ENCODE measurements at regions not wholly inside any gene's neighbourhood (a gene's known extent, or its start where the extent isn't known, plus 50 kb on each side); places are given as distances from the start of the nearest gene placed in this dataset.

- H2BK120ac ChIP-seq (replicated peaks; ENCODE audit: low read depth, low read length) = no peak overlapping the region
- H4K5ac ChIP-seq (ENCODE audit: insufficient read length, low read depth, low read length) = no peak overlapping the region
- H3K23me2 ChIP-seq (ENCODE audit: low read depth, low read length) = no peaks in the 10 kb centered on the region
- no peak for FAIRE-seq
- DNase-seq (ENCODE audit: low read depth in 1 of 2, low spot score in 2 of 2) = no peak
- no peak overlapping the region for H3K23ac ChIP-seq (ENCODE audit: insufficient read length)
- H2AFZ ChIP-seq (ENCODE audit: low read length) = no peak overlapping the region
- no peak overlapping the region for H2BK12ac ChIP-seq (ENCODE audit: low read depth, low read length)
- no peak overlapping the region for H3K4me2 ChIP-seq (ENCODE audit: insufficient read depth in 1 of 2, low read depth in 2 of 2, low read length in 2 of 2)
- H3K9me3 ChIP-seq (ENCODE audit: insufficient read depth in 2 of 2, low read depth in 1 of 2, low read length in 1 of 2) = no peaks in the 10 kb centered on the region
- H3K4ac ChIP-seq (replicated peaks; ENCODE audit: insufficient read length, low read depth, low read length) = no peak overlapping the region
- H3K79me2 ChIP-seq (ENCODE audit: control insufficient read depth in 1 of 2, insufficient read depth in 2 of 2, low read length in 2 of 2) = no peaks in the 10 kb centered on the region
- no peaks in the 10 kb centered on the region; a peak in 1 of 8 replicates for H3K36me3 ChIP-seq (ENCODE audit: control insufficient read depth in 2 of 4, insufficient read depth in 4 of 4, low read length in 3 of 4)
- H2AK5ac ChIP-seq (ENCODE audit: low read depth, low read length) = no peak overlapping the region
- no peaks in the 10 kb centered on the region for H3K4me1 ChIP-seq (replicated peaks in 1 of 4; ENCODE audit: control insufficient read depth in 3 of 4, insufficient read depth in 4 of 4, low read length in 3 of 4)
- H3K9ac ChIP-seq (replicated peaks in 1 of 4; ENCODE audit: extremely low read depth in 1 of 4, low read depth in 3 of 4, low read length in 3 of 4) = no peak overlapping the region
- WGBS, 2 experiments (ENCODE audit: extremely low coverage in 1 of 2, insufficient coverage in 1 of 2, insufficient read length in 1 of 2, insufficient replicate concordance in 2 of 2, low coverage in 1 of 2, low lambda C conversion rate in 2 of 2, missing lambda C conversion rate in 1 of 2) = 82% methylated on average over 3 of the region's 3 CpGs; no CpG with 5 or more reads in 1 of the 2 experiments
- no peak overlapping the region for H3K14ac ChIP-seq (ENCODE audit: insufficient read length)
- ChIA-PET CTCF (ENCODE audit: partially characterized antibody) (interaction anchor here (1.1 to 1.6 kb wide), 2 partner anchors 15 to 113 kb away, joined by 3 to 4 read pairs; no protein-coding TSS in a partner anchor), POLR2A (ENCODE audit: partially characterized antibody) (no interaction called here)
- H3K79me1 ChIP-seq (ENCODE audit: low read depth, low read length) = no peaks in the 10 kb centered on the region
- H4K8ac ChIP-seq (ENCODE audit: extremely low read depth, insufficient read depth, low read length) = no peak overlapping the region
- H4K20me1 ChIP-seq (replicated peaks in 1 of 2; ENCODE audit: control insufficient read depth in 1 of 2, insufficient read depth in 2 of 2, low read length in 2 of 2) = no peaks in the 10 kb centered on the region
- no peak overlapping the region for H3K18ac ChIP-seq (ENCODE audit: extremely low read depth, low read length)
- no peaks in the 10 kb centered on the region for H3K27me3 ChIP-seq (replicated peaks in 1 of 4; ENCODE audit: control insufficient read depth in 3 of 4, extremely low read depth in 1 of 4, insufficient read depth in 3 of 4, low read length in 3 of 4)
- no peak overlapping the region for H3K27ac ChIP-seq (ENCODE audit: low read depth, low read length)
- no peak overlapping the region for H3K4me3 ChIP-seq (ENCODE audit: extremely low read depth in 1 of 4, insufficient read depth in 2 of 4, low read depth in 3 of 4, low read length in 4 of 4)
- no peak overlapping the region for H4K91ac ChIP-seq (replicated peaks; ENCODE audit: insufficient read length, low read length)
- no peak overlapping the region for H2BK15ac ChIP-seq (ENCODE audit: low read length)
- H3K56ac ChIP-seq (replicated peaks; ENCODE audit: insufficient read length, low read depth, low read length) = no peak overlapping the region
- no peak overlapping the region for H2BK5ac ChIP-seq (ENCODE audit: low read depth, low read length)
- no peak overlapping the region for H2BK20ac ChIP-seq (ENCODE audit: low read length)
- TF ChIP-seq POLR2AphosphoS5 (IDR thresholded peaks at IDR 0.05; ENCODE audit: low read depth, low read length) = no peak
- TF ChIP-seq ATF2 (IDR thresholded peaks at IDR 0.05; ENCODE audit: low read length) = no peak
- TF ChIP-seq JUND (IDR thresholded peaks at IDR 0.05; ENCODE audit: low read length) = no peak
- TF ChIP-seq EP300 (IDR thresholded peaks at IDR 0.05; ENCODE audit: borderline replicate concordance in 1 of 2, low read depth in 2 of 2, low read length in 2 of 2) = no peak
- TF ChIP-seq ASH2L (IDR thresholded peaks at IDR 0.05; ENCODE audit: low read length) = no peak
- no peak for TF ChIP-seq SRF (IDR thresholded peaks at IDR 0.05; ENCODE audit: low read depth, low read length)
- no peak for TF ChIP-seq RAD21 (IDR thresholded peaks at IDR 0.05 in 1 of 2, conservative IDR thresholded peaks at IDR 0.05 in 1 of 2; ENCODE audit: low read depth in 2 of 2, low read length in 2 of 2)
- TF ChIP-seq MAFK (IDR thresholded peaks at IDR 0.05; ENCODE audit: low read depth, low read length) = no peak
- TF ChIP-seq RBBP5 (IDR thresholded peaks at IDR 0.05; ENCODE audit: borderline replicate concordance, low read depth, low read length) = no peak
- no peak for TF ChIP-seq SAP30 (IDR thresholded peaks at IDR 0.05; ENCODE audit: insufficient read depth, insufficient replicate concordance, low read length)
- TF ChIP-seq HDAC2 (IDR thresholded peaks at IDR 0.05; ENCODE audit: borderline replicate concordance in 1 of 2, low read depth in 2 of 2, low read length in 2 of 2) = no peak
- no peak for TF ChIP-seq SP1 (IDR thresholded peaks at IDR 0.05; ENCODE audit: low read depth, low read length)
- TF ChIP-seq RXRA (IDR thresholded peaks at IDR 0.05; ENCODE audit: insufficient read depth, low read depth, low read length) = no peak
Measured at GRCh38 chr6:80530103-80530502, 423.6 kb downstream of the BCKDHB start.

All from H1 (cell line).